K562 (cell line): ENCODE measurements at regions not wholly inside any gene's neighbourhood (a gene's known extent, or its start where the extent isn't known, plus 50 kb on each side); places are given as distances from the start of the nearest gene placed in this dataset.

Experiments used
- MYC ChIP-seq, 2 experiments: fragments of 250-450 bp in 1 of 2; sonication (Bioruptor Pico) in 1 of 2; IDR thresholded peaks; 2 replicates each; pipeline versions ENCODE4 v1.5.1 to v1.6.1; 2012 to 2021; ENCODE audit warnings: low read depth in 2 of 2, borderline replicate concordance in 1 of 2, improper control_type of control experiment in 1 of 2, low read length in 1 of 2, mild to moderate bottlenecking in 1 of 2, moderate library complexity in 1 of 2
- RBFOX2 ChIP-seq: fragments of 200-400 bp; formaldehyde crosslinking; IDR thresholded peaks from 2 replicates; pipeline ENCODE4 v1.6.1; 2017; ENCODE audit warnings: low read depth, mild to moderate bottlenecking, low read length, moderate library complexity
- TF ChIP-seq, protein P1 (sequence below), 2 experiments: fragments of 450-650 bp; IDR thresholded peaks; 2 replicates each; pipeline ENCODE4 v1.6.1; 2016; ENCODE audit warnings: mild to moderate bottlenecking in 2 of 2, borderline replicate concordance in 1 of 2, low read depth in 1 of 2, moderate library complexity in 1 of 2

DNA sequence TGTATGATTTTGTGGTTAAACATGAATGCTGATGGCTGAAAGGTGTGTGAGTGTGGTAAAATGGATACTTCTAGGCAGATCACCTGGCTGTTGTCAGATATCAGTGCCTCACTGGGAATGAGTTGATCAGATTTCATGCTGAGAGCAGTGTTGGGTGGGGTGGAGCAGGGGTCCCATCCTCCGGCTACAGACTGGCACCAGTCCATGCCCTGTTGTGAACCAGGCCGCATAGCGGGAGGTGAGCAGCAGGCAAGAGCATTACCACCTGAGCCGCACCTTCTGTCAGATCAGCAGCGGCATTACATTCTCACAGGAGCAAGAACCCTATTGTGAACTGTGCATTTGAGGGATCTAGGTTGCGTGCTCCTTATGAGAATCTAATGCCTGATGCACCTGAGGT, 78.7 kb downstream of the GLI2 start (continued):
- TF ChIP-seq, protein P1, sequence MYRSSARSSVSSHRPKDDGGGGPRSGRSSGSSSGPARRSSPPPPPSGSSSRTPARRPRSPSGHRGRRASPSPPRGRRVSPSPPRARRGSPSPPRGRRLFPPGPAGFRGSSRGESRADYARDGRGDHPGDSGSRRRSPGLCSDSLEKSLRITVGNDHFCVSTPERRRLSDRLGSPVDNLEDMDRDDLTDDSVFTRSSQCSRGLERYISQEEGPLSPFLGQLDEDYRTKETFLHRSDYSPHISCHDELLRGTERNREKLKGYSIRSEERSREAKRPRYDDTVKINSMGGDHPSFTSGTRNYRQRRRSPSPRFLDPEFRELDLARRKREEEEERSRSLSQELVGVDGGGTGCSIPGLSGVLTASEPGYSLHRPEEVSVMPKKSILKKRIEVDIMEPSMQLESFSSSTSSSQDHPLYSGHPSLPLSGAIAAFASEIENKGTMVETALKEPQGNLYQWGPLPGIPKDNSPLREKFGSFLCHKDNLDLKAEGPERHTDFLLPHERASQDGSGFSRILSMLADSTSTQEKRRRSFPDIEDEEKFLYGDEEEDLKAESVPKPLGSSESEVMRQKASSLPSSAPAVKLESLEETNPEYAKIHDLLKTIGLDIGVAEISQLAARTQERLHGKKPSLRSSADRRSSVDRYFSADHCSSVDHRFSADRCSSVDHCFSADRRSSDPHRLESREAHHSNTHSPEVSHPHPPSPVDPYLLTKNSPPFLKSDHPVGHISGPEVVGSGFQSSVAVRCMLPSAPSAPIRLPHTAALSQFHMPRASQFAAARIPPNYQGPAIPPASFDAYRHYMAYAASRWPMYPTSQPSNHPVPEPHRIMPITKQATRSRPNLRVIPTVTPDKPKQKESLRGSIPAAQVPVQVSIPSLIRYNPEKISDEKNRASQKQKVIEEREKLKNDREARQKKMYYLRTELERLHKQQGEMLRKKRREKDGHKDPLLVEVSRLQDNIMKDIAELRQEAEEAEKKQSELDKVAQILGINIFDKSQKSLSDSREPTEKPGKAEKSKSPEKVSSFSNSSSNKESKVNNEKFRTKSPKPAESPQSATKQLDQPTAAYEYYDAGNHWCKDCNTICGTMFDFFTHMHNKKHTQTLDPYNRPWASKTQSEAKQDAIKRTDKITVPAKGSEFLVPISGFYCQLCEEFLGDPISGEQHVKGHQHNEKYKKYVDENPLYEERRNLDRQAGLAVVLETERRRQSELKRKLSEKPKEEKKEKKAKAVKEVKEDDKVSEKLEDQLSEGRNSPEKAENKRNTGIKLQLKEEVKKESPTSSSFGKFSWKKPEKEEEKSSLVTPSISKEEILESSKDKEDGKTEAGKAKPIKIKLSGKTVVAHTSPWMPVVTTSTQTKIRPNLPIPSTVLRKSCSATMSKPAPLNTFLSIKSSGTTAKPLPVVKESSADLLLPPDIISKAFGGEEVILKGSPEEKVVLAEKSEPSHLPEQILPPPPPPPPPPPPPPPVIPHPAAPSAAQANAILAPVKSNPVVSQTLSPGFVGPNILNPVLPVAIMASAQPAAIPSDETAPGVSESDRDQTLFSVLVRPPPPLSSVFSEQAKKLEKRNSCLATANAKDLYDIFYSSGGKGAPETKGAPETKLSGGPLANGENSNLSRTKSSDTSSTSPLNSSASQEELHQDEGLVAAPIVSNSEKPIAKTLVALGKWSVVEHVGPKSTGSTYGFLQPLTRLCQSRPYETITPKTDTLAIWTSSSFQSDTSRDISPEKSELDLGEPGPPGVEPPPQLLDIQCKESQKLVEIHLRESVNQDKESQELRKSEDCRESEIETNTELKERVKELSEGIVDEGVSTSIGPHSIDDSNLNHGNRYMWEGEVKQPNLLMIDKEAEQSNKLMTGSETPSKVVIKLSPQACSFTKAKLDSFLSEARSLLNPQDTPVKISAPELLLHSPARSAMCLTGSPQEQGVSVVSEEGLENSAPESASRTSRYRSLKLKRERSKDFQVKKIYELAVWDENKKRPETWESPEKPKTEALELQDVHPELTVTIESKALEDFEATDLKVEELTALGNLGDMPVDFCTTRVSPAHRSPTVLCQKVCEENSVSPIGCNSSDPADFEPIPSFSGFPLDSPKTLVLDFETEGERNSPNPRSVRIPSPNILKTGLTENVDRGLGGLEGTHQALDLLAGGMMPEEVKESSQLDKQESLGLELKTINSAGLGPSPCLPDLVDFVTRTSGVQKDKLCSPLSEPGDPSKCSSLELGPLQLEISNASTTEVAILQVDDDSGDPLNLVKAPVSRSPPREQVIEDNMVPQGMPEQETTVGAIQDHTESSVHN (IDR thresholded peaks at IDR 0.05; ENCODE audit: borderline replicate concordance in 1 of 2, low read depth in 1 of 2) = no peak
- TF ChIP-seq MYC (IDR thresholded peaks at IDR 0.05; ENCODE audit: low read depth, low read length) (no peak), MYC (CRISPR knock-in tag; IDR thresholded peaks at IDR 0.05; ENCODE audit: borderline replicate concordance, low read depth) (no peak), RBFOX2 (no peak)
